GM18907 (cell line): ENCODE measurements at regions not wholly inside any gene's neighbourhood (a gene's known extent, or its start where the extent isn't known, plus 50 kb on each side); places are given as distances from the start of the nearest gene placed in this dataset.
"Not testable (repeated sequence)": the region's sequence is repeated elsewhere in the genome, so short reads cannot be mapped to it uniquely, and the experiment has no call there.

ENCODE experiments used
- ATAC-seq: cut with Tn5 transposase; IDR thresholded peaks from one replicate; pipeline ENCODE4 v1.9.1; 2021; ENCODE audit warnings: mild to moderate bottlenecking, moderate library complexity; ENCODE audit not compliant: unreplicated experiment

- no peak for ATAC-seq
These were observed 79.0 kb upstream of the GMDS start for GRCh38 chr6:2324166-2324953.

- ATAC-seq: not testable (repeated sequence)
These were observed 72.1 kb upstream of the GMDS start for GRCh38 chr6:2317498-2317897.

GRCh38 chr6:2314641-2315040 is 69.2 kb upstream of the GMDS start:
- ATAC-seq: no peak

- no peak for ATAC-seq
These were observed 64.6 kb upstream of the GMDS start for GRCh38 chr6:2310042-2310441.

GRCh38 chr6:2309122-2309521 is 63.7 kb upstream of the GMDS start:
- ATAC-seq: no peak

GRCh38 chr6:2307799-2308198 is 62.4 kb upstream of the GMDS start:
- no peak for ATAC-seq

- no peak for ATAC-seq
These were observed 60.5 kb upstream of the GMDS start for GRCh38 chr6:2305951-2306350.

- ATAC-seq: not testable (repeated sequence)
These were observed 57.1 kb upstream of the GMDS start for GRCh38 chr6:2302482-2302881.

GRCh38 chr6:2296781-2297180 is 51.4 kb upstream of the GMDS start:
- no peak for ATAC-seq
